GM19099 (cell line): ENCODE measurements at regions not wholly inside any gene's neighbourhood (a gene's known extent, or its start where the extent isn't known, plus 50 kb on each side); places are given as distances from the start of the nearest gene placed in this dataset.

Experiments
- POLR2A ChIP-seq: IDR thresholded peaks from 3 replicates; pipeline ENCODE4 v1.6.1; 2011; ENCODE audit warnings: low read depth; ENCODE audit not compliant: insufficient read length; ENCODE audit errors: extremely low read depth

GRCh38 chr2:176804392-176804791, 408.2 kb upstream of the HNRNPA3 start:
- no peak for TF ChIP-seq POLR2A

GRCh38 chr2:176805345-176805744, 407.2 kb upstream of the HNRNPA3 start:
- no peak for TF ChIP-seq POLR2A

- TF ChIP-seq POLR2A: no peak
Observed at GRCh38 chr2:176812246-176812775, 400.3 kb upstream of the HNRNPA3 start.

- TF ChIP-seq POLR2A: no peak
Observed at GRCh38 chr2:176813156-176813555, 399.4 kb upstream of the HNRNPA3 start.

- no peak for TF ChIP-seq POLR2A
Observed at GRCh38 chr2:176813621-176814049, 399.0 kb upstream of the HNRNPA3 start.

GRCh38 chr2:176814274-176814673, 398.3 kb upstream of the HNRNPA3 start:
- TF ChIP-seq POLR2A: no peak

- TF ChIP-seq POLR2A: no peak
Observed at GRCh38 chr2:176814740-176815367, 397.7 kb upstream of the HNRNPA3 start.

GRCh38 chr2:176817061-176817565, 395.5 kb upstream of the HNRNPA3 start:
- TF ChIP-seq POLR2A: no peak

- no peak for TF ChIP-seq POLR2A
Observed at GRCh38 chr2:176818076-176818475, 394.5 kb upstream of the HNRNPA3 start.

- no peak for TF ChIP-seq POLR2A
Observed at GRCh38 chr2:176818617-176819016, 394.0 kb upstream of the HNRNPA3 start.

GRCh38 chr2:176819306-176819705, 393.3 kb upstream of the HNRNPA3 start:
- no peak for TF ChIP-seq POLR2A

- no peak for TF ChIP-seq POLR2A
Observed at GRCh38 chr2:176820371-176820932, 392.1 kb upstream of the HNRNPA3 start.

- TF ChIP-seq POLR2A: no peak
Observed at GRCh38 chr2:176821350-176821749, 391.2 kb upstream of the HNRNPA3 start.

GRCh38 chr2:176822060-176822459, 390.5 kb upstream of the HNRNPA3 start:
- no peak for TF ChIP-seq POLR2A

- no peak for TF ChIP-seq POLR2A
Observed at GRCh38 chr2:176826356-176826755, 386.2 kb upstream of the HNRNPA3 start.

GRCh38 chr2:176826984-176827668, 385.5 kb upstream of the HNRNPA3 start:
- no peak for TF ChIP-seq POLR2A
